HFF-Myc (cell line): ENCODE measurements at regions not wholly inside any gene's neighbourhood (a gene's known extent, or its start where the extent isn't known, plus 50 kb on each side); places are given as distances from the start of the nearest gene placed in this dataset.

Source experiments
- DNase-seq: peaks from one replicate; pipeline ENCODE4 v3.0.0-alpha.2; 2011; ENCODE audit warnings: low read depth; ENCODE audit errors: extremely low read depth
- H3K4me3 ChIP-seq: replicated peaks from 2 replicates; pipeline ENCODE4 v1.5.1; 2011; ENCODE audit warnings: low read depth, mild to moderate bottlenecking, control low read depth, low read length
- CTCF ChIP-seq: IDR thresholded peaks from 2 replicates; pipeline ENCODE4 v1.5.1; 2012; ENCODE audit warnings: mild to moderate bottlenecking, low read depth, low read length, control low read depth; ENCODE audit errors: missing control alignments

- no peak overlapping the region for H3K4me3 ChIP-seq
- no peak for DNase-seq
- TF ChIP-seq CTCF, result no peak
These were observed 298.4 kb upstream of the MTNR1B start for GRCh38 chr11:92671081-92671480.

GRCh38 chr11:92675303-92675702 is 294.1 kb upstream of the MTNR1B start:
- DNase-seq, result no peak
- no peak for TF ChIP-seq CTCF
- H3K4me3 ChIP-seq, result no peak overlapping the region

- no peak for TF ChIP-seq CTCF
- DNase-seq, result no peak
- no peak overlapping the region for H3K4me3 ChIP-seq
These were observed 293.6 kb upstream of the MTNR1B start for GRCh38 chr11:92675810-92676209.

- DNase-seq, result no peak
- no peak for TF ChIP-seq CTCF
These were observed 291.3 kb upstream of the MTNR1B start for GRCh38 chr11:92678008-92678611.

GRCh38 chr11:92681586-92681985 is 287.9 kb upstream of the MTNR1B start:
- TF ChIP-seq CTCF, result no peak
- DNase-seq, result no peak
- H3K4me3 ChIP-seq, result no peak overlapping the region

More at GRCh38 chr11:92678008-92678611, 291.3 kb upstream of the MTNR1B start:
- H3K4me3 ChIP-seq, result no peak overlapping the region

GRCh38 chr11:92682136-92682535 is 287.3 kb upstream of the MTNR1B start:
- no peak overlapping the region for H3K4me3 ChIP-seq
- no peak for DNase-seq

More at GRCh38 chr11:92682136-92682535, 287.3 kb upstream of the MTNR1B start:
- TF ChIP-seq CTCF, result no peak
